ENCODE measurements at regions not wholly inside any gene's neighbourhood (a gene's known extent, or its start where the extent isn't known, plus 50 kb on each side); places are given as distances from the start of the nearest gene placed in this dataset.
"Not testable (repeated sequence)": the region's sequence is repeated elsewhere in the genome, so short reads cannot be mapped to it uniquely, and the experiment has no call there.

- no peaks in the 10 kb centered on the region for H3K4me1 ChIP-seq
- H3K27ac ChIP-seq (replicated peaks) = no peak overlapping the region
- H3K9me3 ChIP-seq (replicated peaks) = no peaks in the 10 kb centered on the region
- H3K4me3 ChIP-seq = no peak overlapping the region
- H3K27me3 ChIP-seq (ENCODE audit: low read depth) = no peaks in the 10 kb centered on the region
- no peak for DNase-seq
- TF ChIP-seq CTCF (IDR thresholded peaks at IDR 0.05; ENCODE audit: borderline replicate concordance) = no peak
- no peaks in the 10 kb centered on the region for H3K36me3 ChIP-seq
- intact Hi-C loops (cut with micrococcal nuclease) = no loop called here
These were observed 1052.1 kb upstream of the PCDH10 start for GRCh38 chr4:132097041-132097440.

GRCh38 chr4:132101526-132101925, 1047.6 kb upstream of the PCDH10 start:
- DNase-seq = no peak
- Histone ChIP-seq H3K27me3 (ENCODE audit: low read depth) (no peaks in the 10 kb centered on the region), H3K4me1 (no peaks in the 10 kb centered on the region), H3K9me3 (replicated peaks) (no peaks in the 10 kb centered on the region), H3K27ac (replicated peaks) (no peak overlapping the region), H3K4me3 (no peak overlapping the region), H3K36me3 (no peaks in the 10 kb centered on the region)
- intact Hi-C loops (cut with micrococcal nuclease) = no loop called here
- TF ChIP-seq CTCF (IDR thresholded peaks at IDR 0.05; ENCODE audit: borderline replicate concordance) = no peak

- Histone ChIP-seq H3K9me3 (replicated peaks) (peaks cover 12% of the 10 kb centered on the region), H3K4me1 (no peaks in the 10 kb centered on the region), H3K4me3 (no peak overlapping the region), H3K27ac (replicated peaks) (no peak overlapping the region), H3K27me3 (ENCODE audit: low read depth) (no peaks in the 10 kb centered on the region), H3K36me3 (no peaks in the 10 kb centered on the region)
- intact Hi-C loops (cut with micrococcal nuclease) = no loop called here
- no peak for TF ChIP-seq CTCF (IDR thresholded peaks at IDR 0.05; ENCODE audit: borderline replicate concordance)
- DNase-seq = no peak
These were observed 1040.3 kb upstream of the PCDH10 start for GRCh38 chr4:132108784-132109183.

DNA sequence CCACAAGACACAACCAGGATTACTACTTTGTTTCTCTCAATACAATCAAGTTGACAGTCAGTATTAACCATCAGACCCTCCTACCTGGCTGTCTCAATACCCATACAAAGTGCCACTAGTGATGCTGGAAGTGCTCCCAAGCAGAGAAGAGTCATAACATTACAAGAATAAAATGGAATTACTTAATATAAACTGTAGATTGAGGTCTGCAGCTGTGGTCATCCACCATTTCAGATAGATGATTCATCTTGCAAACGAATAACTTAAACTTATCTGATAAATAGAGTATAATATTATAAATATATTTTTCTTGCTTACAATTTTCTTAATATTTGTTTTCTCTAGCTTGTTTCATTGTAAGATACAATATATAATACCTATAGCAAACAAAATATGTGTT, 1034.2 kb upstream of the PCDH10 start:
- no peak for DNase-seq
- Histone ChIP-seq H3K27ac (replicated peaks) (no peak overlapping the region), H3K36me3 (no peaks in the 10 kb centered on the region), H3K27me3 (ENCODE audit: low read depth) (no peaks in the 10 kb centered on the region), H3K4me1 (no peaks in the 10 kb centered on the region), H3K9me3 (replicated peaks) (peaks cover 14% of the 10 kb centered on the region), H3K4me3 (no peak overlapping the region)
- intact Hi-C loops (cut with micrococcal nuclease) = no loop called here
- no peak for TF ChIP-seq CTCF (IDR thresholded peaks at IDR 0.05; ENCODE audit: borderline replicate concordance)

DNA sequence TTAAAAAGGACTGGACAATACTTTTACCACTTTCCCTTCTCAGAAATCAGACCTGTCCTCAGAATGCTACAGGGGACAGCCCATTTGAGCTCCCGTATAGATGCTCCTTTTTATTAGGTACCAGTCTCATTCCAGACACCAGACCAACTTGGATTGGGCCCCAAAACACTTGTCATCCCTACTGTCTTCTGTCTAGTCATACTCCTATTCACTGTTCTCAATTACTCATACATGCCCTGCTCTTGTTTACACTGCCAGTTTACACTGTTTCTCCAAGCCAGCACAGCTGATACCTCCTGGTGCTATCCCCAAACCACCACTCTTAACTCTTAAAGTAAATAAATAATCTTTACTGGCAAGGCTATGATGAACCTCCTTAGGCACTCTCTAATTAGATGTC, 1026.4 kb upstream of the PCDH10 start:
- intact Hi-C loops (cut with micrococcal nuclease); H3K4me3 ChIP-seq; H3K4me1 ChIP-seq; H3K36me3 ChIP-seq; H3K27ac ChIP-seq (replicated peaks); DNase-seq; H3K27me3 ChIP-seq (ENCODE audit: low read depth); H3K9me3 ChIP-seq (replicated peaks): not testable (repeated sequence)

- no peak for TF ChIP-seq CTCF (IDR thresholded peaks at IDR 0.05; ENCODE audit: borderline replicate concordance)
- Histone ChIP-seq H3K4me3 (no peak overlapping the region), H3K4me1 (no peaks in the 10 kb centered on the region), H3K27ac (replicated peaks) (no peak overlapping the region), H3K27me3 (ENCODE audit: low read depth) (no peaks in the 10 kb centered on the region), H3K36me3 (no peaks in the 10 kb centered on the region), H3K9me3 (replicated peaks) (no peaks in the 10 kb centered on the region)
- intact Hi-C loops (cut with micrococcal nuclease) = no loop called here
- no peak for DNase-seq
These were observed 1025.0 kb upstream of the PCDH10 start for GRCh38 chr4:132123870-132124623.

All from left ventricle myocardium inferior (tissue), 1 donor.